Activated CD4-positive, alpha-beta T cell treated with anti-CD3 and anti-CD28 coated beads, Interleukin-2, amount 10 ng/mL, durations not matched to agents 24 days and 14 days (primary cell): ENCODE measurements at regions not wholly inside any gene's neighbourhood (a gene's known extent, or its start where the extent isn't known, plus 50 kb on each side); places are given as distances from the start of the nearest gene placed in this dataset.

Experiments used
- DNase-seq: peaks from one replicate; pipeline ENCODE4 v3.0.0; 2022
- H3K27ac Mint-ChIP-seq: one replicate; pipeline ENCODE4 v1.8.0; 2022; ENCODE audit warnings: mild to moderate bottlenecking, mixed read lengths
- H3K27me3 Mint-ChIP-seq: one replicate; pipeline ENCODE4 v1.8.0; 2022; ENCODE audit warnings: mixed read lengths
- H3K36me3 Mint-ChIP-seq: one replicate; pipeline ENCODE4 v1.8.0; 2022; ENCODE audit warnings: low read depth, mild to moderate bottlenecking, mixed read lengths
- H3K4me1 Mint-ChIP-seq: one replicate; pipeline ENCODE4 v1.8.0; 2021; ENCODE audit warnings: mixed read lengths
- H3K4me3 Mint-ChIP-seq: one replicate; pipeline ENCODE4 v1.8.0; 2022; ENCODE audit warnings: mild to moderate bottlenecking, moderate library complexity, mixed read lengths
- H3K9me3 Mint-ChIP-seq: one replicate; pipeline ENCODE4 v1.8.0; 2021; ENCODE audit warnings: mixed read lengths
- intact Hi-C: fragments of 100-400 bp; cut with micrococcal nuclease; formaldehyde crosslinking; loops from one replicate; pipeline ENCODE4 v1.15.1; 2023

- Mint-ChIP-seq H3K27ac (no peak overlapping the region), H3K27me3 (no peaks in the 10 kb centered on the region), H3K4me3 (no peak overlapping the region), H3K36me3 (no peaks in the 10 kb centered on the region), H3K4me1 (no peaks in the 10 kb centered on the region), H3K9me3 (no peaks in the 10 kb centered on the region)
- intact Hi-C loops, result no loop called here
- no peak for DNase-seq
Observed at GRCh38 chr7:113715981-113716856, 202.6 kb downstream of the PPP1R3A start.

- no peak for DNase-seq
- Mint-ChIP-seq H3K36me3 (no peaks in the 10 kb centered on the region), H3K4me1 (no peaks in the 10 kb centered on the region), H3K27me3 (peaks cover under 1% of the 10 kb centered on the region), H3K27ac (no peak overlapping the region), H3K4me3 (no peak overlapping the region), H3K9me3 (no peaks in the 10 kb centered on the region)
- intact Hi-C loops, result no loop called here
Observed at GRCh38 chr7:113715262-113715661, 203.5 kb downstream of the PPP1R3A start.

GRCh38 chr7:113710310-113711096, 208.3 kb downstream of the PPP1R3A start:
- no peaks in the 10 kb centered on the region for H3K36me3 Mint-ChIP-seq
- DNase-seq, result peak; percentile 84
- no peak overlapping the region for H3K4me3 Mint-ChIP-seq
- H3K9me3 Mint-ChIP-seq, result no peaks in the 10 kb centered on the region
- no peaks in the 10 kb centered on the region for H3K4me1 Mint-ChIP-seq
- peaks cover 1% of the 10 kb centered on the region for H3K27me3 Mint-ChIP-seq
- no peak overlapping the region for H3K27ac Mint-ChIP-seq
- intact Hi-C loops, result no loop called here

GRCh38 chr7:113705439-113705838, 213.4 kb downstream of the PPP1R3A start:
- no peak for DNase-seq
- no peaks in the 10 kb centered on the region for H3K9me3 Mint-ChIP-seq
- peaks cover 1% of the 10 kb centered on the region for H3K27me3 Mint-ChIP-seq
- no peak overlapping the region for H3K27ac Mint-ChIP-seq
- no peak overlapping the region for H3K4me3 Mint-ChIP-seq
- H3K4me1 Mint-ChIP-seq, result no peaks in the 10 kb centered on the region
- no peaks in the 10 kb centered on the region for H3K36me3 Mint-ChIP-seq
- intact Hi-C loops, result no loop called here

- H3K4me3 Mint-ChIP-seq, result no peak overlapping the region
- no peak for DNase-seq
- H3K36me3 Mint-ChIP-seq, result no peaks in the 10 kb centered on the region
- no peak overlapping the region for H3K27ac Mint-ChIP-seq
- intact Hi-C loops, result no loop called here
- no peaks in the 10 kb centered on the region for H3K27me3 Mint-ChIP-seq
- no peaks in the 10 kb centered on the region for H3K9me3 Mint-ChIP-seq
- H3K4me1 Mint-ChIP-seq, result no peaks in the 10 kb centered on the region
Observed at GRCh38 chr7:113698556-113699220, 220.1 kb downstream of the PPP1R3A start.

- Mint-ChIP-seq H3K4me3 (no peak overlapping the region), H3K36me3 (no peaks in the 10 kb centered on the region), H3K27ac (no peak overlapping the region), H3K27me3 (no peaks in the 10 kb centered on the region), H3K9me3 (no peaks in the 10 kb centered on the region), H3K4me1 (no peaks in the 10 kb centered on the region)
- intact Hi-C loops, result no loop called here
- DNase-seq, result no peak
Observed at GRCh38 chr7:113694149-113694548, 224.7 kb downstream of the PPP1R3A start.

- Mint-ChIP-seq H3K36me3 (no peaks in the 10 kb centered on the region), H3K9me3 (no peaks in the 10 kb centered on the region), H3K27me3 (no peaks in the 10 kb centered on the region), H3K4me1 (no peaks in the 10 kb centered on the region), H3K27ac (no peak overlapping the region), H3K4me3 (no peak overlapping the region)
- intact Hi-C loops, result no loop called here
- no peak for DNase-seq
Observed at GRCh38 chr7:113684165-113684564, 234.6 kb downstream of the PPP1R3A start.

GRCh38 chr7:113677811-113678210, 241.0 kb downstream of the PPP1R3A start:
- Mint-ChIP-seq H3K4me3 (no peak overlapping the region), H3K27me3 (no peaks in the 10 kb centered on the region), H3K4me1 (no peaks in the 10 kb centered on the region), H3K36me3 (no peaks in the 10 kb centered on the region), H3K27ac (no peak overlapping the region), H3K9me3 (no peaks in the 10 kb centered on the region)
- no peak for DNase-seq
- intact Hi-C loops, result no loop called here

- intact Hi-C loops, result no loop called here
- H3K27ac Mint-ChIP-seq, result no peak overlapping the region
- no peaks in the 10 kb centered on the region for H3K36me3 Mint-ChIP-seq
- H3K4me1 Mint-ChIP-seq, result no peaks in the 10 kb centered on the region
- H3K9me3 Mint-ChIP-seq, result no peaks in the 10 kb centered on the region
- no peak overlapping the region for H3K4me3 Mint-ChIP-seq
- H3K27me3 Mint-ChIP-seq, result no peaks in the 10 kb centered on the region
- DNase-seq, result no peak
Observed at GRCh38 chr7:113664867-113665266, 253.9 kb downstream of the PPP1R3A start.

GRCh38 chr7:113659416-113659815, 259.4 kb downstream of the PPP1R3A start:
- Mint-ChIP-seq H3K27me3 (no peaks in the 10 kb centered on the region), H3K9me3 (no peaks in the 10 kb centered on the region), H3K27ac (no peak overlapping the region), H3K36me3 (no peaks in the 10 kb centered on the region), H3K4me1 (no peaks in the 10 kb centered on the region), H3K4me3 (no peak overlapping the region)
- intact Hi-C loops, result no loop called here
- DNase-seq, result no peak

- no peaks in the 10 kb centered on the region for H3K27me3 Mint-ChIP-seq
- H3K4me1 Mint-ChIP-seq, result no peaks in the 10 kb centered on the region
- no peak overlapping the region for H3K27ac Mint-ChIP-seq
- no peak for DNase-seq
- intact Hi-C loops, result no loop called here
- H3K36me3 Mint-ChIP-seq, result no peaks in the 10 kb centered on the region
- no peaks in the 10 kb centered on the region for H3K9me3 Mint-ChIP-seq
- no peak overlapping the region for H3K4me3 Mint-ChIP-seq
Observed at GRCh38 chr7:113657603-113658002, 261.2 kb downstream of the PPP1R3A start.

- H3K9me3 Mint-ChIP-seq, result no peaks in the 10 kb centered on the region
- H3K4me3 Mint-ChIP-seq, result no peak overlapping the region
- intact Hi-C loops, result no loop called here
- no peaks in the 10 kb centered on the region for H3K4me1 Mint-ChIP-seq
- H3K27me3 Mint-ChIP-seq, result no peaks in the 10 kb centered on the region
- H3K36me3 Mint-ChIP-seq, result no peaks in the 10 kb centered on the region
- H3K27ac Mint-ChIP-seq, result no peak overlapping the region
- DNase-seq, result no peak
Observed at GRCh38 chr7:113652501-113652900, 266.3 kb downstream of the PPP1R3A start.

GRCh38 chr7:113649556-113649955, 269.3 kb downstream of the PPP1R3A start:
- Mint-ChIP-seq H3K4me1 (no peaks in the 10 kb centered on the region), H3K27ac (no peak overlapping the region), H3K9me3 (no peaks in the 10 kb centered on the region), H3K4me3 (no peak overlapping the region), H3K27me3 (no peaks in the 10 kb centered on the region), H3K36me3 (no peaks in the 10 kb centered on the region)
- no peak for DNase-seq
- intact Hi-C loops, result no loop called here

GRCh38 chr7:113639221-113639620, 279.6 kb downstream of the PPP1R3A start:
- H3K36me3 Mint-ChIP-seq, result no peaks in the 10 kb centered on the region
- H3K27ac Mint-ChIP-seq, result no peak overlapping the region
- intact Hi-C loops, result no loop called here
- no peaks in the 10 kb centered on the region for H3K9me3 Mint-ChIP-seq
- no peak overlapping the region for H3K4me3 Mint-ChIP-seq
- no peaks in the 10 kb centered on the region for H3K27me3 Mint-ChIP-seq
- DNase-seq, result no peak
- H3K4me1 Mint-ChIP-seq, result no peaks in the 10 kb centered on the region
